ENCODE measurements at regions not wholly inside any gene's neighbourhood (a gene's known extent, or its start where the extent isn't known, plus 50 kb on each side); places are given as distances from the start of the nearest gene placed in this dataset.
"Not testable (repeated sequence)": the region's sequence is repeated elsewhere in the genome, so short reads cannot be mapped to it uniquely, and the experiment has no call there.

GRCh38 chr19:27748551-27749152 is 1464.3 kb downstream of the UQCRFS1 start:
- no peak for DNase-seq

GRCh38 chr19:27746691-27747380 is 1466.1 kb downstream of the UQCRFS1 start:
- no peak for DNase-seq

GRCh38 chr19:27745978-27746542 is 1466.9 kb downstream of the UQCRFS1 start:
- DNase-seq, result no peak

GRCh38 chr19:27744926-27745768 is 1467.8 kb downstream of the UQCRFS1 start:
- no peak for DNase-seq

GRCh38 chr19:27742041-27742440 is 1470.9 kb downstream of the UQCRFS1 start:
- DNase-seq, result no peak

- no peak for DNase-seq
These were observed 1471.7 kb downstream of the UQCRFS1 start for GRCh38 chr19:27741236-27741635.

- no peak for DNase-seq
These were observed 1472.6 kb downstream of the UQCRFS1 start for GRCh38 chr19:27740396-27740795.

GRCh38 chr19:27738569-27739193 is 1474.3 kb downstream of the UQCRFS1 start:
- no peak for DNase-seq

- DNase-seq, result no peak
These were observed 1476.7 kb downstream of the UQCRFS1 start for GRCh38 chr19:27736225-27736624.

- DNase-seq, result no peak
These were observed 1477.6 kb downstream of the UQCRFS1 start for GRCh38 chr19:27735314-27735713.

GRCh38 chr19:27734496-27735220 is 1478.3 kb downstream of the UQCRFS1 start:
- DNase-seq, result no peak

- no peak for DNase-seq
These were observed 1479.2 kb downstream of the UQCRFS1 start for GRCh38 chr19:27733551-27734266.

GRCh38 chr19:27729332-27729731 is 1483.6 kb downstream of the UQCRFS1 start:
- no peak for DNase-seq

- DNase-seq, result no peak
These were observed 1490.3 kb downstream of the UQCRFS1 start for GRCh38 chr19:27722625-27723024.

- DNase-seq, result no peak
These were observed 1492.8 kb downstream of the UQCRFS1 start for GRCh38 chr19:27720155-27720554.

GRCh38 chr19:27719034-27719433 is 1493.9 kb downstream of the UQCRFS1 start:
- DNase-seq, result no peak

GRCh38 chr19:27718234-27718633 is 1494.7 kb downstream of the UQCRFS1 start:
- no peak for DNase-seq

GRCh38 chr19:27717825-27718224 is 1495.1 kb downstream of the UQCRFS1 start:
- no peak for DNase-seq

- no peak for DNase-seq
These were observed 1496.0 kb downstream of the UQCRFS1 start for GRCh38 chr19:27716922-27717321.

- no peak for DNase-seq
These were observed 1498.1 kb downstream of the UQCRFS1 start for GRCh38 chr19:27714857-27715256.

- DNase-seq, result no peak
These were observed 1503.5 kb downstream of the UQCRFS1 start for GRCh38 chr19:27709496-27709895.

- DNase-seq, result not testable (repeated sequence)
These were observed 1504.0 kb downstream of the UQCRFS1 start for GRCh38 chr19:27708986-27709385.

Measured in DMS79 treated with DMSO at 0.1 percent for 48 hours (cell line).